ENCODE measurements at regions not wholly inside any gene's neighbourhood (a gene's known extent, or its start where the extent isn't known, plus 50 kb on each side); places are given as distances from the start of the nearest gene placed in this dataset.
A peak's percentile ranks its signal among the peaks of the same experiment; 100 is the strongest.

- DNase-seq (ENCODE audit: low spot score) = no peak
These were observed 609.7 kb upstream of the ARRDC4 start for GRCh38 chr15:97350813-97351212.

GRCh38 chr15:97383516-97383915 is 577.0 kb upstream of the ARRDC4 start:
- DNase-seq (ENCODE audit: low spot score) = no peak

GRCh38 chr15:97386940-97387339 is 573.6 kb upstream of the ARRDC4 start:
- no peak for DNase-seq (ENCODE audit: low spot score)

- DNase-seq (ENCODE audit: low spot score) = no peak
These were observed 559.3 kb upstream of the ARRDC4 start for GRCh38 chr15:97401195-97401594.

GRCh38 chr15:97401970-97402369 is 558.5 kb upstream of the ARRDC4 start:
- no peak for DNase-seq (ENCODE audit: low spot score)

- DNase-seq (ENCODE audit: low spot score) = no peak
These were observed 553.7 kb upstream of the ARRDC4 start for GRCh38 chr15:97406841-97407240.

- peak; percentile 65 for DNase-seq (ENCODE audit: low spot score)
These were observed 549.5 kb upstream of the ARRDC4 start for GRCh38 chr15:97410897-97411575.

GRCh38 chr15:97420130-97420529 is 540.4 kb upstream of the ARRDC4 start:
- no peak for DNase-seq (ENCODE audit: low spot score)

GRCh38 chr15:97425596-97425995 is 534.9 kb upstream of the ARRDC4 start:
- DNase-seq (ENCODE audit: low spot score) = no peak

GRCh38 chr15:97443101-97443500 is 517.4 kb upstream of the ARRDC4 start:
- DNase-seq (ENCODE audit: low spot score) = no peak

- DNase-seq (ENCODE audit: low spot score) = no peak
These were observed 514.4 kb upstream of the ARRDC4 start for GRCh38 chr15:97446138-97446537.

GRCh38 chr15:97456521-97457202 is 503.8 kb upstream of the ARRDC4 start:
- DNase-seq (ENCODE audit: low spot score) = no peak

- no peak for DNase-seq (ENCODE audit: low spot score)
These were observed 503.2 kb upstream of the ARRDC4 start for GRCh38 chr15:97457203-97457847.

GRCh38 chr15:97459771-97460170 is 500.7 kb upstream of the ARRDC4 start:
- no peak for DNase-seq (ENCODE audit: low spot score)

- DNase-seq (ENCODE audit: low spot score) = no peak
These were observed 499.3 kb upstream of the ARRDC4 start for GRCh38 chr15:97461226-97461625.

GRCh38 chr15:97463696-97464095 is 496.8 kb upstream of the ARRDC4 start:
- no peak for DNase-seq (ENCODE audit: low spot score)

GRCh38 chr15:97470417-97470816 is 490.1 kb upstream of the ARRDC4 start:
- no peak for DNase-seq (ENCODE audit: low spot score)

- DNase-seq (ENCODE audit: low spot score) = no peak
These were observed 486.9 kb upstream of the ARRDC4 start for GRCh38 chr15:97473627-97474026.

- DNase-seq (ENCODE audit: low spot score) = no peak
These were observed 480.5 kb upstream of the ARRDC4 start for GRCh38 chr15:97479957-97480356.

- DNase-seq (ENCODE audit: low spot score) = no peak
These were observed 478.0 kb upstream of the ARRDC4 start for GRCh38 chr15:97482521-97482920.

GRCh38 chr15:97483232-97483631 is 477.3 kb upstream of the ARRDC4 start:
- DNase-seq (ENCODE audit: low spot score) = no peak

GRCh38 chr15:97490429-97490828 is 470.1 kb upstream of the ARRDC4 start:
- DNase-seq (ENCODE audit: low spot score) = no peak

- no peak for DNase-seq (ENCODE audit: low spot score)
These were observed 459.2 kb upstream of the ARRDC4 start for GRCh38 chr15:97501291-97501690.
